PFSK-1 (cell line): ENCODE measurements at regions not wholly inside any gene's neighbourhood (a gene's known extent, or its start where the extent isn't known, plus 50 kb on each side); places are given as distances from the start of the nearest gene placed in this dataset.

Experiments used
- FOXP2 ChIP-seq: optimal IDR thresholded peaks from 2 replicates; pipeline ENCODE3; 2011; ENCODE audit warnings: borderline replicate concordance, control low read depth, inconsistent platforms; ENCODE audit not compliant: insufficient read depth; ENCODE audit errors: extremely low read length, extremely low read depth
- POLR2AphosphoS5 ChIP-seq: IDR thresholded peaks from 2 replicates; pipeline ENCODE4 v1.6.1; 2012; ENCODE audit warnings: low read depth, mild to moderate bottlenecking, control low read depth, low read length, moderate library complexity
- REST ChIP-seq, 2 experiments: IDR thresholded peaks; 2 replicates each; pipeline versions ENCODE4 v1.6.1 to v1.8.0; 2011 to 2012; ENCODE audit warnings: low read depth in 2 of 2, low read length in 2 of 2, control low read depth in 1 of 2, inconsistent platforms in 1 of 2, mild to moderate bottlenecking in 1 of 2, moderate library complexity in 1 of 2; ENCODE audit not compliant: insufficient read depth in 1 of 2
- SIN3A ChIP-seq: IDR thresholded peaks from 2 replicates; pipeline ENCODE4 v1.6.1; 2012; ENCODE audit warnings: mild to moderate bottlenecking, low read length, moderate library complexity, borderline replicate concordance; ENCODE audit not compliant: insufficient read depth
- TAF1 ChIP-seq: IDR thresholded peaks from 2 replicates; pipeline ENCODE4 v1.6.1; 2012; ENCODE audit warnings: low read length, control low read depth, borderline replicate concordance; ENCODE audit not compliant: insufficient read depth

GRCh38 chr17:14581186-14581830 is 280.4 kb downstream of the HS3ST3B1 start:
- TF ChIP-seq REST (IDR thresholded peaks at IDR 0.05; ENCODE audit: insufficient read depth in 1 of 2, low read depth in 2 of 2, low read length in 2 of 2) (no peak), SIN3A (no peak), POLR2AphosphoS5 (no peak), TAF1 (no peak), FOXP2 (no peak)
